ENCODE measurements at regions not wholly inside any gene's neighbourhood (a gene's known extent, or its start where the extent isn't known, plus 50 kb on each side); places are given as distances from the start of the nearest gene placed in this dataset.

GRCh38 chr3:106183762-106184391 is 315.1 kb upstream of the CBLB start:
- H3K27ac ChIP-seq (ENCODE audit: low read length), result no peak overlapping the region
- DNase-seq, result no peak
- no CpG with 5 or more reads among the region's 1 CpG for WGBS (ENCODE audit: insufficient coverage, low lambda C conversion rate)
- no peaks in the 10 kb centered on the region for H3K36me3 ChIP-seq (ENCODE audit: control insufficient read depth, insufficient read depth, low read length)
- H3K4me1 ChIP-seq (ENCODE audit: control insufficient read depth, insufficient read depth, low read length), result no peaks in the 10 kb centered on the region
- no peaks in the 10 kb centered on the region for H3K9me3 ChIP-seq (ENCODE audit: control insufficient read depth, low read depth, low read length)
- H3K27me3 ChIP-seq (ENCODE audit: control insufficient read depth, insufficient read depth, low read length), result no peaks in the 10 kb centered on the region
- no peak overlapping the region for H3K4me3 ChIP-seq (ENCODE audit: low read length)

- H3K4me1 ChIP-seq (ENCODE audit: control insufficient read depth, insufficient read depth, low read length), result no peaks in the 10 kb centered on the region
- WGBS (ENCODE audit: insufficient coverage, low lambda C conversion rate), result 80% methylated on average over 1 of the region's 4 CpGs
Observed at GRCh38 chr3:106184540-106185457, 316.0 kb upstream of the CBLB start.

DNA sequence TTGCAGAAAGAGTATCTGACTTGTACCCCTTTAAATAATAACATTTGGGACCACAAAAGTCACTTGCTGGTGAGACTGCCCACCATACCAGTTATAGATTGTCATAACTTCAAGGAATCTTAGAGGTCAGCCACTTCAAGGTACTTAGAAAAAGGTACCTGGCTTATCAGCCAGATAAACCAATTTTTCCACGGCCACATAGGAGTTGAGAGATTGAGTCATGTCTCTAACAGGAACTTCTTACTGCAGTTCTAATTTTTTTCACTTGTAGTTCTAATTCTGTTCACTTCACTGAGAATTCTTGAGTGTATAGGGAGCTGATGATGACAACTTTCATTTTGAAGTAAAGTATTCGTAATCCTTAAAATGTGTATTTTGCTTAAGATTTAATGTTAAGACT is 317.1 kb upstream of the CBLB start:
- WGBS (ENCODE audit: insufficient coverage, low lambda C conversion rate), result 100% methylated on average over 1 of the region's 2 CpGs
- no peak overlapping the region for H3K27ac ChIP-seq (ENCODE audit: low read length)
- no peaks in the 10 kb centered on the region for H3K9me3 ChIP-seq (ENCODE audit: control insufficient read depth, low read depth, low read length)
- no peaks in the 10 kb centered on the region for H3K36me3 ChIP-seq (ENCODE audit: control insufficient read depth, insufficient read depth, low read length)
- H3K4me3 ChIP-seq (ENCODE audit: low read length), result no peak overlapping the region
- H3K27me3 ChIP-seq (ENCODE audit: control insufficient read depth, insufficient read depth, low read length), result no peaks in the 10 kb centered on the region
- no peaks in the 10 kb centered on the region for H3K4me1 ChIP-seq (ENCODE audit: control insufficient read depth, insufficient read depth, low read length)
- no peak for DNase-seq

More at GRCh38 chr3:106184540-106185457, 316.0 kb upstream of the CBLB start:
- Histone ChIP-seq H3K27me3 (ENCODE audit: control insufficient read depth, insufficient read depth, low read length) (no peaks in the 10 kb centered on the region), H3K36me3 (ENCODE audit: control insufficient read depth, insufficient read depth, low read length) (no peaks in the 10 kb centered on the region), H3K4me3 (ENCODE audit: low read length) (no peak overlapping the region), H3K27ac (ENCODE audit: low read length) (no peak overlapping the region), H3K9me3 (ENCODE audit: control insufficient read depth, low read depth, low read length) (no peaks in the 10 kb centered on the region)
- no peak for DNase-seq

GRCh38 chr3:106190296-106190695 is 321.5 kb upstream of the CBLB start:
- Histone ChIP-seq H3K4me1 (ENCODE audit: control insufficient read depth, insufficient read depth, low read length) (no peaks in the 10 kb centered on the region), H3K27me3 (ENCODE audit: control insufficient read depth, insufficient read depth, low read length) (no peaks in the 10 kb centered on the region), H3K36me3 (ENCODE audit: control insufficient read depth, insufficient read depth, low read length) (no peaks in the 10 kb centered on the region), H3K27ac (ENCODE audit: low read length) (no peak overlapping the region), H3K4me3 (ENCODE audit: low read length) (no peak overlapping the region), H3K9me3 (ENCODE audit: control insufficient read depth, low read depth, low read length) (no peaks in the 10 kb centered on the region)
- WGBS (ENCODE audit: insufficient coverage, low lambda C conversion rate), result no CpG with 5 or more reads among the region's 2 CpGs
- no peak for DNase-seq

DNA sequence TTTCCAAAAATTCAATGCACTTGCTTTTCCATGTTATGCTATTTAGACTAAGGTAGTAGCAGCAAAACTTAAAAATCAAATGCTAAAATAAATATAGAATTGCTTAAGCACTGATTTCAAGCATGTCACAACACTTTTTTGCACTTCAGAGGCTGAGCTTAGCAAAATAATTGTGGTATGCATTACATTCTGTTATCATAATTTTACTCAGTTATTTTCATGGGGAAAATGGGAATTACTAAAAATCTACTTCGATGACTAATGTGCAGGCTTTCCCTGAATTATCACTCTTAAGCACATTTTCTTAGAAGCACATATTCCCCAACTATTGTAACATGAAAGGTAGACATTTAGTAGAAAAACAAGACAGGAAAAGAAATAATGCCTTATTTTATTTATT is 322.4 kb upstream of the CBLB start:
- no peak for DNase-seq
- WGBS (ENCODE audit: insufficient coverage, low lambda C conversion rate), result 100% methylated on average over 1 of the region's 1 CpG
- Histone ChIP-seq H3K4me3 (ENCODE audit: low read length) (no peak overlapping the region), H3K27me3 (ENCODE audit: control insufficient read depth, insufficient read depth, low read length) (no peaks in the 10 kb centered on the region), H3K4me1 (ENCODE audit: control insufficient read depth, insufficient read depth, low read length) (no peaks in the 10 kb centered on the region), H3K27ac (ENCODE audit: low read length) (no peak overlapping the region), H3K36me3 (ENCODE audit: control insufficient read depth, insufficient read depth, low read length) (no peaks in the 10 kb centered on the region), H3K9me3 (ENCODE audit: control insufficient read depth, low read depth, low read length) (no peaks in the 10 kb centered on the region)

DNA sequence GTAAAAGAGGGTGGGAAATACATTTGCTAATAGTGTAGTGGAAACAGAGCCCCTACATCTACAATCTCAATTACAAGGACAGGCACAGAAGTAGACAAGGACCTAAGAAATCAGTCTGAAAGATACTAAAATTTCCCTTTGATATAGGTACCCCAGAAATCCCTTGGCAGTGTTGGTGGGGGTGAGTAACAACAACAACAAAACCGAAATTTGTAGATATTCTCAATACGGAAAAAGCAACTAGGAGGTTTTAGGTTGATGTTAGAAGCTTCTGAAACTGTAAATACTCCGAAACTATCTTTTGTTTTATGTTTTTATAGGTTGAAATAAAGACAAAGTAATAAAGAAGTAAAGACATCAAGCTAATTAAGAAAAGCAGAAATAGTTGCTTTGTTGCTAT is 323.1 kb upstream of the CBLB start:
- no peak for DNase-seq
- no peaks in the 10 kb centered on the region for H3K27me3 ChIP-seq (ENCODE audit: control insufficient read depth, insufficient read depth, low read length)
- H3K36me3 ChIP-seq (ENCODE audit: control insufficient read depth, insufficient read depth, low read length), result no peaks in the 10 kb centered on the region
- WGBS (ENCODE audit: insufficient coverage, low lambda C conversion rate), result 96% methylated on average over 3 of the region's 3 CpGs
- no peaks in the 10 kb centered on the region for H3K9me3 ChIP-seq (ENCODE audit: control insufficient read depth, low read depth, low read length)
- H3K4me1 ChIP-seq (ENCODE audit: control insufficient read depth, insufficient read depth, low read length), result no peaks in the 10 kb centered on the region
- no peak overlapping the region for H3K27ac ChIP-seq (ENCODE audit: low read length)
- no peak overlapping the region for H3K4me3 ChIP-seq (ENCODE audit: low read length)

DNA sequence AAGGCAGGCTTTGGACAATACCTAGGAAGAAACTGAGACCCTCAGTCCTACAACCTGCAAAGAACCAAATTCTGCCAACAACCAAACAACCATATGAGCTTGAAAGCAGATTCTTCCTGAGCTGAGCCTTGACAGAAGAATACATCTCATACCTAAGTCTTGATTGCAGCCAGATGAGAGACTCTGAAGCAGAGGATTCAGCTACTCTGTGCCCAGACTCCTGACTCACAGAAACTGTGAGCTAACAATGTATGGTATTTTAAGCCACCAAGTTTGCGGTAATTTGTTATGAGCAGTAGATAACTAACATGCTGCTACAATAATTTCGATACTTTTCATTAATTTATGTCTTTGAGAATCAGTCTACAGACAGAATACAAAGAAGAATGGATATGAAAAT is 325.1 kb upstream of the CBLB start:
- WGBS (ENCODE audit: insufficient coverage, low lambda C conversion rate), result 86% methylated on average over 2 of the region's 2 CpGs
- Histone ChIP-seq H3K9me3 (ENCODE audit: control insufficient read depth, low read depth, low read length) (no peaks in the 10 kb centered on the region), H3K36me3 (ENCODE audit: control insufficient read depth, insufficient read depth, low read length) (no peaks in the 10 kb centered on the region), H3K27me3 (ENCODE audit: control insufficient read depth, insufficient read depth, low read length) (no peaks in the 10 kb centered on the region), H3K4me1 (ENCODE audit: control insufficient read depth, insufficient read depth, low read length) (no peaks in the 10 kb centered on the region), H3K27ac (ENCODE audit: low read length) (no peak overlapping the region), H3K4me3 (ENCODE audit: low read length) (no peak overlapping the region)
- DNase-seq, result no peak

DNA sequence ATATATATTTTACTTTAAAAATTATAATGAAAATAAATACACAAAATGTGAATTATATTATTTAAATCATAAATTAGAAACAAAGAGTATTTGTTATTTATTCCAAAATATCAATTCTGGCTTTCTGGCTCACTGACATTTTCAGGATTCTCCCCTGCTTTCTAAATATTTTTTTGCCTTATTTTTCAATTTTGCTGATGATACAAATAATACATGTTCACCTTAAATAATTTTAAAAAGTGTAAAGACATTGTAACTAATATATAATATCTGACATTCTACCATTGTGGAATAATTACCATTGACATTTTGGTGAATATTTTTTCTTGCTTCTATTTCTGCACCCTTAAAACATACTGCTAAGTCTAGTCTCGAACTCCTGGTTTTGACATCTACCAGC is 325.9 kb upstream of the CBLB start:
- no peak overlapping the region for H3K27ac ChIP-seq (ENCODE audit: low read length)
- H3K9me3 ChIP-seq (ENCODE audit: control insufficient read depth, low read depth, low read length), result no peaks in the 10 kb centered on the region
- no peaks in the 10 kb centered on the region for H3K36me3 ChIP-seq (ENCODE audit: control insufficient read depth, insufficient read depth, low read length)
- H3K4me3 ChIP-seq (ENCODE audit: low read length), result no peak overlapping the region
- WGBS (ENCODE audit: insufficient coverage, low lambda C conversion rate), result 100% methylated on average over 1 of the region's 1 CpG
- H3K4me1 ChIP-seq (ENCODE audit: control insufficient read depth, insufficient read depth, low read length), result no peaks in the 10 kb centered on the region
- H3K27me3 ChIP-seq (ENCODE audit: control insufficient read depth, insufficient read depth, low read length), result no peaks in the 10 kb centered on the region
- DNase-seq, result no peak

DNA sequence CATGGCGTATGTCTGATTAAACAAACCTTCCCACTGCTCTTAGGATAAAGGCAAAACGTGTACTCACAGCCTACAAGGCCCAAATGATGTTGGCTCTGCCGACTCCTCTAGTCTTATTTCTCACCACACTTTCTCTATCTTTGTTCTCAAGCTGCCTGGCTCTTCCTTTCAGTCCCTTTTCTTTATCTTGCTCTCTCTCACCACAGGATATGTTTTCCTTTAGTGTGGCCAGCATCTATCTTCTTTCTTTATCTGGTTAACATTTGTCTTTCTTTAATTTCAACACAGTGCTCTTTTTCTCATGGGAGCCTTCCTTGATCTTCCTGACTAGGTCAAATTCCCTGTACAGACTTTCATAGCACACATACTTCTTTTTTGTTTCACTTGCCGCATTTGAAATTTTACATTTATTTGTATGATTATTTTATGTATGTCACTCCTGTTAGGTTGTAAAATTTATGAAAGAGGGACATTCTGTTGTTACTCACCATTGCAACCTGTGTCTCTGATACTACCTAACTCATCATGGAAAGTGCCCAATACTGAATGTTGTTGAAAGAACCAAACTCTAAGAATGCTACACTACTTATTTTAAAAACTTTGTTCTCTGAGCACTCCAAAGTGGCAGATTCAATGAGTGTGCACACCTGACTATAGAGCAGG is 328.9 kb upstream of the CBLB start:
- Histone ChIP-seq H3K27ac (ENCODE audit: low read length) (no peak overlapping the region), H3K27me3 (ENCODE audit: control insufficient read depth, insufficient read depth, low read length) (no peaks in the 10 kb centered on the region), H3K4me1 (ENCODE audit: control insufficient read depth, insufficient read depth, low read length) (no peaks in the 10 kb centered on the region), H3K4me3 (ENCODE audit: low read length) (no peak overlapping the region), H3K9me3 (ENCODE audit: control insufficient read depth, low read depth, low read length) (no peaks in the 10 kb centered on the region), H3K36me3 (ENCODE audit: control insufficient read depth, insufficient read depth, low read length) (no peaks in the 10 kb centered on the region)
- 100% methylated on average over 1 of the region's 4 CpGs for WGBS (ENCODE audit: insufficient coverage, low lambda C conversion rate)
- DNase-seq, result no peak

DNA sequence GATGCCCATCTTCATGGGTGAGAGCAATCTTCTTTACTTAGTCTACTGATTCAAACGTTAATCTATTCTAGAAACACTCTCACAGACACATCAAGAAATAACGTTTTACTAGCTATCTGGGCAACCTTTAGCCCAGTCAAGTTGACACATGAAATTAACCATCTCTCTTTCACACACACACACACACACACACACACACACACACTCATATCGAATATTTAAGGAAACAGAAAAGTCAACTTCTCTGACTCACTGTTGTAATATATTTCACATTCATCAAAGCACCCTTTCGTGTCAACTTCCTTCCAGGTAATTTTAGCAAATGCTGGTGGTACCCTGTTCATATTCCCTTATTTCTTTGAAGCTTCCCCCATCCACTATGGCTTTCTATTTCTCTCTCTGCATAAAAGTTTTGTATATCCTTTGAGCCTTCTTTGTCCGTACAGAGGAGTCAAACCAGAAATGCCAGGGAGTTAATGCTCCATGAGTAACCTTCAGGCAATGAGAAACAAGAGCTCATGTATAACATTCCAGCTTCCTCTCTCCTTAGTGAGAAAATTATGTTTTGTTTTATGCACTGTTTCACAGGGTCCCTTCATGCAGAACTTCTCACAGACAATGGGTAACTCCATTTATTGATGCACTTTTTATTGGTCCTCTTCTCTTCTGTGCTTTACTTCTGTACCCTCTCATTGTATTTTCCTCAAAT is 335.5 kb upstream of the CBLB start:
- no peaks in the 10 kb centered on the region for H3K27me3 ChIP-seq (ENCODE audit: control insufficient read depth, insufficient read depth, low read length)
- no peak overlapping the region for H3K27ac ChIP-seq (ENCODE audit: low read length)
- H3K4me1 ChIP-seq (ENCODE audit: control insufficient read depth, insufficient read depth, low read length), result no peaks in the 10 kb centered on the region
- H3K4me3 ChIP-seq (ENCODE audit: low read length), result no peak overlapping the region
- H3K9me3 ChIP-seq (ENCODE audit: control insufficient read depth, low read depth, low read length), result no peaks in the 10 kb centered on the region
- H3K36me3 ChIP-seq (ENCODE audit: control insufficient read depth, insufficient read depth, low read length), result no peaks in the 10 kb centered on the region
- WGBS (ENCODE audit: insufficient coverage, low lambda C conversion rate), result 100% methylated on average over 2 of the region's 5 CpGs
- DNase-seq, result no peak
